ENCODE measurements at regions not wholly inside any gene's neighbourhood (a gene's known extent, or its start where the extent isn't known, plus 50 kb on each side); places are given as distances from the start of the nearest gene placed in this dataset.

DNA sequence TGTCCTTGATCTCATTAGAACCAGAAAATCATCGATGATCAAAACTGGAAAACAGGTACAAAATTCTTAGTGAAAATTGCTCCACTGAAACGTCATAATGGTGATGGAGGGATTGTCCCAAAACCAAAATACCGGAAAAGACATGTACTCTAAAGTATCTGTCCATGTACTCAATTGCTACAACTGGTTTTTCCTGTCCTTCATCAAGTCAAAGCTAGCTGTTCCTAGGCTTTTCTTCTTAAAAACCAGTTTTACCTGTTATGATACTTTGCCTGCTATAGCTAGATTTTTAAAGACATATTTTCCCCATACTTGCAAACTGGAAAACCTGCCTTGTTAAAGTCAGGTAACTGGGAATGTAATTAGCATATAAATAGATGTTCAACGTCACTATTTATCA, 50.5 kb upstream of the LRRC1 start:
- ATAC-seq, result no peak
- Mint-ChIP-seq H3K4me1 (ENCODE audit: low read depth in 2 of 2) (peaks cover 3 to 11% of the 10 kb centered on the region in 2 donors), H3K4me3 (no peak overlapping the region)

DNA sequence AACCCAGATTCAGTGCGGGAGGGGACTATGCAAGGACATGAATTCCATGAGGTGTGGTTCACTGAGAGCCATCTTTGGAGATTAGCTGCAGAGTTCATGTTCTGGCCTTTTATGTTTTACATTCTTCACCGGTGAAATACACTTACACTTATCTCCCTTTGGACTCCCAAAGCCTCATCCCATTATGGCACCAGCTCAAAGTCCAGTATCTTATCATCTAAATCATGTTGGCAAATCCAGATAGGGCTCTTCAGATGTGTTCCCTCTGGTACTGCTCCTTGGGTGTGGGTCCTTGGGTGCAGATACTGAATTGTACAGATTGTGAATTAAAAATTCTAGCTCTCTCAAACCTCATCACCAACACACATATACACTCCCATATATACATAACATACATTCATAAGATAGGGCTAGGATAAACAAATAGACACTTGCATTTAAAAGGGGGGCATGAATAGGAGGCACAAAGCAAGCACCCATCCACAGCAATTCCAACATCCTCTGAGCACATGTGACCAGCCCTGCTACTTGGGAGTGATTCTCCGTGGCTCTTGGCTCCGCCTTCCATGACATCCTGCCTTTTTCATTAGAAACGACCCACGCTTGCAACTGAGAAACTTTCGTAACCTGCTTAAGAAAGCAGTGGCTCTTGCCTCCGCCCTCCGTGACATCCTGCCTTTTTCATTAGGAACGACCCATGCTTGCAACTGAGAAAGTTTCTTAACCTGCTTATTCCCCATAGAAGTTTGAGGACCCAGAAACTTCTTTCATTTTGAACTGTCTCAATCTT, 53.6 kb upstream of the LRRC1 start:
- H3K27ac Mint-ChIP-seq, result peak overlapping the region in 1 of 2 donors; percentile 14
- H3K4me3 Mint-ChIP-seq, result peak overlapping the region; percentile 30
- ATAC-seq, result peak; percentile 53 to 57
- H3K9me3 Mint-ChIP-seq, result no peaks in the 10 kb centered on the region
- no peaks in the 10 kb centered on the region for H3K36me3 Mint-ChIP-seq
- peaks cover 6 to 11% of the 10 kb centered on the region in 2 donors for H3K4me1 Mint-ChIP-seq (ENCODE audit: low read depth in 2 of 2)
- peaks cover 0 to 8% of the 10 kb centered on the region in 2 donors for H3K27me3 Mint-ChIP-seq
- no peak for DNase-seq (ENCODE audit: low spot score)

More for the DNA sequence above, 50.5 kb upstream of the LRRC1 start:
- no peaks in the 10 kb centered on the region for H3K36me3 Mint-ChIP-seq
- no peak overlapping the region for H3K27ac Mint-ChIP-seq
- no peaks in the 10 kb centered on the region for H3K9me3 Mint-ChIP-seq
- H3K27me3 Mint-ChIP-seq, result peaks cover 0 to 4% of the 10 kb centered on the region in 2 donors
- DNase-seq (ENCODE audit: low spot score), result no peak

DNA sequence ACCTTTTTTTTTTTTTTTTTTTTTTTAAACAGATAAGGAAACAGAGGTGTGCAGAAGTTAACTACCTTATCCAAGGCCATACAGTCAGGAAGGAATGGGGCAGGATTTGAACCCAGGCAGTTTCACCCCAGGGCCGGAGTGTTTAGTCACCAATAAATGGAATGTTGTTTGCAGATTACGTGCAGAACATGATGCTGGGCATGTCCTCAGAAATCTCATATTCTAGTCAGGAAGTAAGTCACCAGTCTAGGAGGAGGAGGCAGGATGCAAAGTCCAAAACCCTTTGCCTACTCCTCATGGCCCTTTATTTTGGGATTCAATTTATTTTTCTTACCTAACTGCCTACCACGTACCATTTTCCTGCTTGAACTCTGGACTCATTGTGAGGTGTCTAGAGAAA, 57.1 kb upstream of the LRRC1 start:
- Mint-ChIP-seq H3K27me3 (peaks cover 4 to 7% of the 10 kb centered on the region in 2 donors), H3K36me3 (no peaks in the 10 kb centered on the region), H3K4me1 (ENCODE audit: low read depth in 2 of 2) (peaks cover 26 to 32% of the 10 kb centered on the region in 2 donors), H3K27ac (no peak overlapping the region), H3K4me3 (no peak overlapping the region), H3K9me3 (no peaks in the 10 kb centered on the region)
- ATAC-seq (no peak), DNase-seq (ENCODE audit: low spot score) (no peak)

DNA sequence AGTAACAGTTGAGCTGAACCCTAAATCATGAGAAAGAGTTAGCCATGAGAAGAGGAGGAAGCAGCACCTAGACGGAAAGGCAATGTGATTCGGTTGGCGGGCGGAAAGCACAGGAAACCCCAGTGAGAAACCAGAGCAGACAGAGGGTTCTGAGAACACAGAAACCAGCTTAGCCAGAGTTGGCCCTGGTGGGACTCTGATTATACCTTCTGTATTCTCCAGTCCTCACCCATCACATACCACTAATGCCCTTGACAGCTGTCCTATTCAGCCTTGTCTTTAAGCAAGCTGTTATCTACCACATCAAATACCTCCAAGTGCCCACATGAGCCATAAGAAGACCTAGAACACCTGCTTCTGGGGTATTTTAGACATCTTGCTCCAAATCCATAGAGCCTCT, 58.9 kb upstream of the LRRC1 start:
- ATAC-seq (peak; percentile 61 to 79), DNase-seq (ENCODE audit: low spot score) (no peak)

DNA sequence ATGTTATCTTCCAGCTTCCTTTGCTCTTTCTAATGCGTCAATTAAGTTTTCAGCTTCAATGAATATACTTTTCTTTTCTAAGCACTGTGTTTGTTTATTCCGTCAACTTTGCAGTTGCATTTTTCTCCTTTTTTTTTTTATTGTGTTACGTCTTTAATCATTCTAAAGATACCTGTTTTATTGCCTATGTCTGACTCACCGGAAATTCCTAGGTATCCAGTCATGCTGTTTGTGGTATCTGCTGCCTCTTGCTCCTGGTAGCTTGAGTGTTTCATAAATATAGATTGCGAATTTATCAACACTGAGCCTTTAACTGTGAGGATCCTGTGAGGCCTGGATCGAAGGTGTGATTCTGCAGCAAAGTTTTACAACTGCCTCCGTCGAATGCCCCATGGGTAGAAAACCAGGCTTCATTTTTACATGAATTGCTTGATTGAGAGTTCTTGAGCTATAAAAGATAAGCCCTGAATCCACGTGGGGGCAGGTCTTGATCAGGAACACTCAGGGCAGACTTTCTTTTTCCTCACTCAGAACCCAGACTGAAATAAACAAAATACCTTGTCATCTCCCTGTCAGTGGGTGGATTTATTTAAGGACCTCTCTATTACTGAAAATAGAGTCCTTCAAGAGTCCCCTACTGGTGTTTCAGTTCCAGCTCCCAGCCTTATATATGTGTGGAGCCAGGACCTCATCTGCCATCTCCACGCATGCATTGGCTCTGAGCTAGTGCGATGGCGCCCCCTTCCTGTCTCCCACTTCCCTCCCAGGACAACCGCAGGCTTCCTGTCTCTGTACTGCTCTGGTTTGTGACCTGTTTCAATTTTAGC, 60.1 kb upstream of the LRRC1 start:
- no peaks in the 10 kb centered on the region for H3K36me3 Mint-ChIP-seq
- peak overlapping the region; percentile 14 to 61 for H3K27ac Mint-ChIP-seq
- peaks cover 4 to 7% of the 10 kb centered on the region in 2 donors for H3K27me3 Mint-ChIP-seq
- H3K9me3 Mint-ChIP-seq, result no peaks in the 10 kb centered on the region
- ATAC-seq, result peak; percentile 77 to 81
- peak; percentile 66 for DNase-seq (ENCODE audit: low spot score)
- peaks cover 30 to 33% of the 10 kb centered on the region in 2 donors for H3K4me1 Mint-ChIP-seq (ENCODE audit: low read depth in 2 of 2)
- H3K4me3 Mint-ChIP-seq, result peak overlapping the region; percentile 64

More for the DNA sequence above, 58.9 kb upstream of the LRRC1 start:
- Mint-ChIP-seq H3K9me3 (no peaks in the 10 kb centered on the region), H3K27ac (peak overlapping the region in 1 of 2 donors; percentile 14), H3K27me3 (peaks cover 4 to 7% of the 10 kb centered on the region in 2 donors), H3K4me1 (ENCODE audit: low read depth in 2 of 2) (peaks cover 30 to 34% of the 10 kb centered on the region in 2 donors), H3K4me3 (peak overlapping the region; percentile 64), H3K36me3 (no peaks in the 10 kb centered on the region)

DNA sequence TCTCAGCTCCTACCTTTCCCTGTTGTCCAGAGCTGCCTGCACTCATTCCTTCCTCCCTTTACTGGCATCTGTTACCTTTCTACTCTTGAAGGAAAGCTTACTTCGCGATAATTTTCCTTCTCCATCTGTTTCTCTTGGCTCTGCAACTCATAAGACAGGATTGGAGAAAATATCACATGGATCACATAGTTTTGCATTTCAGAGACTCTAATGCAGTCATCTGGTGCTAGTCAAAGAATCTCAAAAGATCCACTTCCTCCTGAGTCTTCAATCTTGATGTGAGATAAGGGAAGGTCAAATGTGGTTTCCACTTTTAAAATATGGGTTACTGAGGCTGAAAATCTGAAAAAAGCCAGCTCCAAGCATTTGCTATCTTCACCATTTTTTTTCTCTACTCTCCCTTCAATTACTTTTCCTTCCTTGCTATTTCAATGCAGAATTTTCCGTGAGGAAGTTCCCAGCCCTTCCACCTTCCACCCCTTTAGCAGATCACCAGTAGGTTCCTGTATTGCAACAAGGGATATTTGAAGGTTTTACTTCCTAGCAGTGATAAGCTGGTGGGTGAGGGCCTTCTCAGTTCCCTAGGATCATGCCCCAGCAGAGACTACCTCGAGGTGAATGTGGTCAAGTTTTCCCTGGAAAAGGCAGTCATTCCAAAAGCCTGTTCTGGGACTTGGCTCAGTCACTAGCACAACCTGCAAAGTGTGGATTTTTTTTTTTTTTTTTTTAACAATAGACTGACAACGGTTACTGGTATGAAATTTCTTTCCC, 62.8 kb upstream of the LRRC1 start:
- peaks cover 26 to 38% of the 10 kb centered on the region in 2 donors for H3K4me1 Mint-ChIP-seq (ENCODE audit: low read depth in 2 of 2)
- no peak overlapping the region for H3K27ac Mint-ChIP-seq
- H3K36me3 Mint-ChIP-seq, result no peaks in the 10 kb centered on the region

DNA sequence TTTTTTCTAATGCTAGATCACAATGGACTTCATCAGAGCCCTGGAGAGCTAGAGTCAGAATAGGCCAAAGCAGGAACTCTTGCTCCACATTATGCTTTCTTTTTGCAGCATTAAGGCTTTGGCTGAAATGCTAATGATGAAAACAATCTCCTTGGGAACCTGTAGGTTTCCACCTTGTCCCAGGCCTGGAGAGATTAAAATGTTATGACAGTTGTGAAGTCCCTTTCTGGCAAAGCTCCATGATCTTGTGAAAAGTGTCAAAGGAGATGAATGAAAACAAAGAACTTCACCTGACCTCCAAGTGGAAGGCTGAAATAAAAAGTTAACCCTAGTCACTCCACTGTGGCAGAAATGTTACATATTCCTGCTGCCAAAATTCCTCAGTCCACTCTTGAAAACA, 64.0 kb upstream of the LRRC1 start:
- Mint-ChIP-seq H3K36me3 (no peaks in the 10 kb centered on the region), H3K27me3 (peaks cover 7 to 12% of the 10 kb centered on the region in 2 donors), H3K9me3 (no peaks in the 10 kb centered on the region), H3K27ac (no peak overlapping the region), H3K4me3 (no peak overlapping the region), H3K4me1 (ENCODE audit: low read depth in 2 of 2) (peaks cover 26 to 36% of the 10 kb centered on the region in 2 donors)
- ATAC-seq, result no peak
- no peak for DNase-seq (ENCODE audit: low spot score)

More for the DNA sequence above, 62.8 kb upstream of the LRRC1 start:
- Mint-ChIP-seq H3K9me3 (no peaks in the 10 kb centered on the region), H3K27me3 (peaks cover 2 to 7% of the 10 kb centered on the region in 2 donors), H3K4me3 (no peak overlapping the region)
- ATAC-seq (no peak), DNase-seq (ENCODE audit: low spot score) (no peak)

DNA sequence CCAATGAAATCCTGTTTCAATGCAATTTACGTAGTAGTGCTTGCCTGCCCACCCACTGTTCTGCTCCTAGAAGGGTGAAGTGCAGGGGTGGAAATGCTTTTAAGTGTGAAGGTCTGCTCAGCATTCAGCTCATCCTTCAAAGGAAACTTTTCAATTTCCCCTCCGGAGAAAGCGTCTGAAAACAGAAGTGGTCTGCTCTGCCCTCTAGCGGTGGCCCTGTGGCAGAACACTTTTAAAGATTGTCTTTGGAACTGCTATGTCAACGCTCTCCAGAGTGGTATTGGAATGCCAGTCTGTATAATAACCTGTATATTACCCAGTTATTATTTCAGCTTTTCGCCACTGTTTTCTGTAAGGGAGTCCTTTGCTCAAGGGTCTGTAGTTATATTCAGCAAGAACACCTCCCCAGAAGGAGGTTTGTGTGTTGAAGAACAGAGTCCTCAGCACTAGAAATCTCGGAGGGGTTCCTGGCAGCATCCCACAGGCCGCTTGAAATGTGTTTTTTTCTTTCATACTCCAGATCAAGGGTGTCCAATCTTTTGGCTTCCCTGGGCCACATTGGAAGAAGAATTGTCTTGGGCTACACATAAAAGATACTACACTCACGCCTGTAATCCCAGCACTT, 63.1 kb upstream of the KLHL31 start:
- H3K36me3 Mint-ChIP-seq, result no peaks in the 10 kb centered on the region
- H3K27me3 Mint-ChIP-seq, result peaks cover 18 to 20% of the 10 kb centered on the region in 2 donors
- ATAC-seq (peak in 1 of 2 donors; percentile 66), DNase-seq (ENCODE audit: low spot score) (peak; percentile 79)
- H3K4me3 Mint-ChIP-seq, result no peak overlapping the region
- no peak overlapping the region for H3K27ac Mint-ChIP-seq
- peaks cover 11 to 24% of the 10 kb centered on the region in 2 donors for H3K4me1 Mint-ChIP-seq (ENCODE audit: low read depth in 2 of 2)
- no peaks in the 10 kb centered on the region for H3K9me3 Mint-ChIP-seq

DNA sequence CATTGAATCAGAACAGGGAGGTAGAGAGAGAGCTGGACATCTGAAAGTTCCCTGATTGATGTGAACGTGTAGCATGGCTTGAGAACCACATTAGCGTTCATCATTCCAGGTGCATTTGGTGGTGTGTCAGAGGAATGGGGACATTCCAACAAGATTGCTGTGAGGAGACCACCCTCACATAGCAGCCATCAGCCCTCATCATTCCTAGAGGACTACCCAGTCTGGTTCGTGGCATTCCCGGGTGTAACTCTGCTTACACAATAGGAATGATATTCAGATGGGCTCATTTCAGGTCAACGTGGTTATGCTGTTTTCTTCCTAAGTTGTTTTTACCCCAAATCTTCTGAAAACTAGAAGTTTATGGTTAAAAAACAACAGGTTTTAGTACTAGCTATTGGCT, 62.2 kb upstream of the KLHL31 start:
- H3K27ac Mint-ChIP-seq, result no peak overlapping the region
- H3K27me3 Mint-ChIP-seq, result peaks cover 20 to 23% of the 10 kb centered on the region in 2 donors
- H3K4me1 Mint-ChIP-seq (ENCODE audit: low read depth in 2 of 2), result peaks cover 11 to 22% of the 10 kb centered on the region in 2 donors
- DNase-seq (ENCODE audit: low spot score) (no peak), ATAC-seq (no peak)
- H3K9me3 Mint-ChIP-seq, result no peaks in the 10 kb centered on the region
- H3K36me3 Mint-ChIP-seq, result no peaks in the 10 kb centered on the region
- H3K4me3 Mint-ChIP-seq, result no peak overlapping the region

DNA sequence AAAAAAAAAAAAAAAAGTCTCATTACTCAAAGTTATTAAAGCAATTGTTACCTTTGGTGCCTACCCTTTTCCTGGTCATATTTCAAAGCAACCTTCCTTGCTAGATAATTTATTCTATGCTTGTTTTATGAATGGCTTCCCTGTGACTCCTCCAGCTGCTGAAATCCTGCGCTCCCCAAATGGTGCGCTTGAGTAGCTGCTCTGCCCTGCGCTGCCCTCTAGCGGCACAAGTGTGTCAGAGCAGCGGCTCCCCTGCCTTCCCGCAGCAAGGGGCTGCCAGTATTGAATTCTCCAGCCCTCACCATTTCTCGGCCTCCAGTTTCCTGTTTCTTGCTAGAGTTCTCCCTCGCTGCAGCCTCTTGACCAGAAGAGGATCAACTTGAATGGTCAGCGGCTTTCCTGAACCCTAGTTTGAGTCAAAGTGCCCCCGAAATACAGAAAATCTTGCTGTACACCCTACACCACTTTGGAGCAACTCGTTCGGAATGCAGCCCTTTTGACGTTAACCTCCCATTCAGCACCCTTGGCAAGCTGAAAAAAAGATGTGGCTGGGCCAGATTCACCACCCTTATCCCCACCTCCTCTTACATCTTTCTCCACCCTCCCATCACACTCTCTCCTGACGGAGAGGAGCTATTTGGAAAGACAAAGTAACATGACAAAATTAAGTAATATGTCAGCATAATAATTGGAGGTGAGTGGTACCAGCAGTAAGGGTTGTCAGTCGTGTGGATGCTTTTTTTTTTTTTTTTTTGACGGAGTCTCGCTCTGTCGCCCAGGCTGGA, 60.4 kb upstream of the KLHL31 start:
- ATAC-seq (peak; percentile 85 to 87), DNase-seq (ENCODE audit: low spot score) (peak; percentile 82)
- Mint-ChIP-seq H3K4me1 (ENCODE audit: low read depth in 2 of 2) (peaks cover 5 to 10% of the 10 kb centered on the region in 2 donors), H3K9me3 (no peaks in the 10 kb centered on the region), H3K36me3 (no peaks in the 10 kb centered on the region), H3K27me3 (peaks cover 20 to 23% of the 10 kb centered on the region in 2 donors), H3K4me3 (no peak overlapping the region), H3K27ac (no peak overlapping the region)

DNA sequence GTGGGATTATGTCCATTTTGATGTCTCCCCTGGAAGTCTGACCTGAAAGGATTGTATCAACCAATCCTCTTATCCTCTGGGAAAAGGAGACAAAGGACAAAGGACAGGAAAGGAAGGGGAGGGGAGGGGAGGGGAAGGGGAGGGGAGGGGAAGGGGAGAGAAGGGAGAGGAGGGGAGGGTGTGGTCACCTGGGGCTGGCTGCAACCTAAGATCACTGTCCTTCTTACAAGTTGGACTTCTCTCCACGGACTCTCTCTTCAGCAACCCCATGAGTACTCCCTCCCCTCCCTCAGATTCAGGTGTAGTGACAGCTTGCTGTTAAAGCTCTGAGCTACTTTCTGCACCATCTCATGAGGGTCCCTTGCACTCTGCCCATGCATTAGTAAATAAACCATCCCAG, 58.9 kb upstream of the KLHL31 start:
- Mint-ChIP-seq H3K9me3 (no peaks in the 10 kb centered on the region), H3K27ac (no peak overlapping the region), H3K27me3 (peaks cover 20 to 23% of the 10 kb centered on the region in 2 donors), H3K4me1 (ENCODE audit: low read depth in 2 of 2) (peaks cover 5 to 10% of the 10 kb centered on the region in 2 donors), H3K36me3 (no peaks in the 10 kb centered on the region), H3K4me3 (no peak overlapping the region)
- no peak for ATAC-seq
- DNase-seq (ENCODE audit: low spot score), result no peak

DNA sequence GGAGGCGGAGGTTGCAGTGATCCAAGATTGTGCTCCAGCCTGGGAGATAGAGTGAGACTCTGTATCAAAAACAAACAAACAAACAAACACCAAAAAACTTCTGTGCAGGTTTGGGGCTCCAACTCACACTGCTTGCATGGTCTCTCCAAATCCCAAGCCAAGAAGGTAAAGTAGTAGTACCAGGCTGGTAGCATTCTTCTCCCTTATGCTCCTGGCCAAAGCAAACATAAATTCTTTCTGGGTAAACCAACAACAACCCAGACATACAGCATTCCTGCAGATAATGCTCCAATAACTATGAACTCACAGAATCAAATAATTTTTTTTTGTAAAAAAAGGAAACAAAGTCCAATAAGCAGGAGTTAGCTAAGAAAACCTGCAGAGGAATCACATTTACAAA, 57.8 kb upstream of the KLHL31 start:
- no peak for ATAC-seq
- no peaks in the 10 kb centered on the region for H3K36me3 Mint-ChIP-seq
- H3K4me1 Mint-ChIP-seq (ENCODE audit: low read depth in 2 of 2), result peaks cover 7 to 13% of the 10 kb centered on the region in 2 donors
- no peak overlapping the region for H3K4me3 Mint-ChIP-seq
- peaks cover 20 to 23% of the 10 kb centered on the region in 2 donors for H3K27me3 Mint-ChIP-seq
- no peak for DNase-seq (ENCODE audit: low spot score)
- H3K9me3 Mint-ChIP-seq, result no peaks in the 10 kb centered on the region
- H3K27ac Mint-ChIP-seq, result no peak overlapping the region

All from natural killer cell treated with Interleukin-12 subunit alpha and Interleukin-12 subunit beta and Interleukin-15 and Interleukin-18, amount 100 ng/mL, for 72 hours (primary cell).